ENCODE measurements at regions not wholly inside any gene's neighbourhood (a gene's known extent, or its start where the extent isn't known, plus 50 kb on each side); places are given as distances from the start of the nearest gene placed in this dataset.
"Not testable (repeated sequence)": the region's sequence is repeated elsewhere in the genome, so short reads cannot be mapped to it uniquely, and the experiment has no call there.

- no peaks in the 10 kb centered on the region for H3K36me3 ChIP-seq (ENCODE audit: control insufficient read depth, insufficient read depth, low read length)
- H3K4me3 Mint-ChIP-seq (ENCODE audit: unreplicated experiment), result no peak overlapping the region
- no peaks in the 10 kb centered on the region for H3K4me1 Mint-ChIP-seq (ENCODE audit: low read depth, unreplicated experiment)
- no peaks in the 10 kb centered on the region for H3K27me3 ChIP-seq (replicated peaks; ENCODE audit: control insufficient read depth, insufficient read depth, low read length)
- H3K4me1 ChIP-seq, result no peaks in the 10 kb centered on the region
- no TSS peak for BruUV-seq (replicated peaks)
- intact Hi-C loops (cut with micrococcal nuclease; ENCODE audit: unreplicated experiment), result loop anchor here (1.0 to 5.0 kb wide), 3 partner anchors 23 to 399 kb away; no protein-coding TSS in a partner anchor
- DNase-seq, result peak in 1 of 2 experiments; percentile 6
- no peak overlapping the region for H3K4me3 ChIP-seq (ENCODE audit: low read depth, low read length)
- TF ChIP-seq CTCF (IDR thresholded peaks at IDR 0.05; ENCODE audit: insufficient read depth in 1 of 2, low read depth in 1 of 2, low read length in 1 of 2, severe bottlenecking in 1 of 2, unreplicated experiment in 1 of 2), result peak; percentile 29 to 56
- H3K9me3 ChIP-seq, result no peaks in the 10 kb centered on the region
- POLR2A ChIA-PET, result no interaction called here
- H3K27me3 Mint-ChIP-seq (ENCODE audit: insufficient read depth, unreplicated experiment), result peaks cover 3% of the 10 kb centered on the region
- no peaks in the 10 kb centered on the region for H3K36me3 Mint-ChIP-seq (ENCODE audit: insufficient read depth, unreplicated experiment)
- H3K9me3 Mint-ChIP-seq (ENCODE audit: unreplicated experiment), result peaks cover 11% of the 10 kb centered on the region
- no peak overlapping the region for H3K27ac Mint-ChIP-seq (ENCODE audit: unreplicated experiment)
- CTCF ChIA-PET, result interaction anchor here (1.1 kb wide), 1 partner anchor 1066 kb away, joined by 17 read pairs; no protein-coding TSS in a partner anchor
Measured at GRCh38 chr5:18281947-18282581, 647.8 kb downstream of the TAF11L14 start.

GRCh38 chr5:18285257-18285656 is 651.0 kb downstream of the TAF11L14 start:
- no peaks in the 10 kb centered on the region for H3K4me1 Mint-ChIP-seq (ENCODE audit: low read depth, unreplicated experiment)
- no peak for DNase-seq
- no peak overlapping the region for H3K27ac Mint-ChIP-seq (ENCODE audit: unreplicated experiment)
- no peak for TF ChIP-seq CTCF (IDR thresholded peaks at IDR 0.05; ENCODE audit: insufficient read depth in 1 of 2, low read depth in 1 of 2, low read length in 1 of 2, severe bottlenecking in 1 of 2, unreplicated experiment in 1 of 2)
- no peak overlapping the region for H3K4me3 ChIP-seq (ENCODE audit: low read depth, low read length)
- H3K4me3 Mint-ChIP-seq (ENCODE audit: unreplicated experiment), result no peak overlapping the region
- BruUV-seq (replicated peaks), result no TSS peak
- H3K36me3 Mint-ChIP-seq (ENCODE audit: insufficient read depth, unreplicated experiment), result no peaks in the 10 kb centered on the region
- H3K9me3 ChIP-seq, result no peaks in the 10 kb centered on the region
- no peaks in the 10 kb centered on the region for H3K4me1 ChIP-seq
- H3K27me3 Mint-ChIP-seq (ENCODE audit: insufficient read depth, unreplicated experiment), result no peaks in the 10 kb centered on the region
- ChIA-PET POLR2A (no interaction called here), CTCF (no interaction called here)
- intact Hi-C loops (cut with micrococcal nuclease; ENCODE audit: unreplicated experiment), result no loop called here
- H3K36me3 ChIP-seq (ENCODE audit: control insufficient read depth, insufficient read depth, low read length), result no peaks in the 10 kb centered on the region
- no peaks in the 10 kb centered on the region for H3K27me3 ChIP-seq (replicated peaks; ENCODE audit: control insufficient read depth, insufficient read depth, low read length)
- H3K9me3 Mint-ChIP-seq (ENCODE audit: unreplicated experiment), result peaks cover 11% of the 10 kb centered on the region

- Histone ChIP-seq H3K9me3 (no peaks in the 10 kb centered on the region), H3K4me1 (no peaks in the 10 kb centered on the region)
- CTCF ChIA-PET, result no interaction called here
Measured at GRCh38 chr5:18292146-18292545, 657.9 kb downstream of the TAF11L14 start.

GRCh38 chr5:18295696-18296095 is 661.4 kb downstream of the TAF11L14 start:
- H3K9me3 Mint-ChIP-seq (ENCODE audit: unreplicated experiment); H3K4me3 ChIP-seq (ENCODE audit: low read depth, low read length); CTCF ChIA-PET; BruUV-seq (replicated peaks); H3K36me3 Mint-ChIP-seq (ENCODE audit: insufficient read depth, unreplicated experiment); H3K4me3 Mint-ChIP-seq (ENCODE audit: unreplicated experiment); intact Hi-C loops (cut with micrococcal nuclease; ENCODE audit: unreplicated experiment); H3K27me3 Mint-ChIP-seq (ENCODE audit: insufficient read depth, unreplicated experiment); H3K27me3 ChIP-seq (replicated peaks; ENCODE audit: control insufficient read depth, insufficient read depth, low read length); H3K4me1 Mint-ChIP-seq (ENCODE audit: low read depth, unreplicated experiment); H3K4me1 ChIP-seq; H3K9me3 ChIP-seq; H3K36me3 ChIP-seq (ENCODE audit: control insufficient read depth, insufficient read depth, low read length); DNase-seq; H3K27ac Mint-ChIP-seq (ENCODE audit: unreplicated experiment); POLR2A ChIA-PET: not testable (repeated sequence)

More at GRCh38 chr5:18292146-18292545, 657.9 kb downstream of the TAF11L14 start:
- no peak overlapping the region for H3K4me3 Mint-ChIP-seq (ENCODE audit: unreplicated experiment)
- no TSS peak for BruUV-seq (replicated peaks)
- no peaks in the 10 kb centered on the region for H3K36me3 ChIP-seq (ENCODE audit: control insufficient read depth, insufficient read depth, low read length)
- H3K4me3 ChIP-seq (ENCODE audit: low read depth, low read length), result no peak overlapping the region
- H3K27me3 ChIP-seq (replicated peaks; ENCODE audit: control insufficient read depth, insufficient read depth, low read length), result no peaks in the 10 kb centered on the region
- H3K36me3 Mint-ChIP-seq (ENCODE audit: insufficient read depth, unreplicated experiment), result no peaks in the 10 kb centered on the region
- no peak for DNase-seq
- H3K9me3 Mint-ChIP-seq (ENCODE audit: unreplicated experiment), result no peaks in the 10 kb centered on the region
- no peak overlapping the region for H3K27ac Mint-ChIP-seq (ENCODE audit: unreplicated experiment)
- intact Hi-C loops (cut with micrococcal nuclease; ENCODE audit: unreplicated experiment), result no loop called here
- no peaks in the 10 kb centered on the region for H3K4me1 Mint-ChIP-seq (ENCODE audit: low read depth, unreplicated experiment)
- POLR2A ChIA-PET, result no interaction called here
- no peaks in the 10 kb centered on the region for H3K27me3 Mint-ChIP-seq (ENCODE audit: insufficient read depth, unreplicated experiment)
- TF ChIP-seq CTCF (IDR thresholded peaks at IDR 0.05; ENCODE audit: insufficient read depth in 1 of 2, low read depth in 1 of 2, low read length in 1 of 2, severe bottlenecking in 1 of 2, unreplicated experiment in 1 of 2), result no peak
